ENCODE measurements at regions not wholly inside any gene's neighbourhood (a gene's known extent, or its start where the extent isn't known, plus 50 kb on each side); places are given as distances from the start of the nearest gene placed in this dataset.
A peak's percentile ranks its signal among the peaks of the same experiment; 100 is the strongest.

- Histone ChIP-seq H3K4me3 (ENCODE audit: insufficient read depth, low read depth, low read length) (no peak overlapping the region), H3K9me1 (ENCODE audit: insufficient read depth, low read length) (no peaks in the 10 kb centered on the region), H4K91ac (ENCODE audit: insufficient read depth, low read depth, low read length) (no peak overlapping the region), H4K20me1 (ENCODE audit: insufficient read depth, low read length) (no peaks in the 10 kb centered on the region), H3K27ac (ENCODE audit: insufficient read depth, low read length) (no peak overlapping the region), H2BK5ac (ENCODE audit: low read depth, low read length, poor library complexity, severe bottlenecking) (no peak overlapping the region), H3K9ac (ENCODE audit: low read depth, low read length) (no peak overlapping the region), H2AFZ (replicated peaks; ENCODE audit: low read length, poor library complexity) (no peak overlapping the region), H3K4me1 (ENCODE audit: control insufficient read depth, insufficient read depth, low read length) (no peaks in the 10 kb centered on the region), H3K79me1 (ENCODE audit: low read depth in 1 of 2, low read length in 2 of 2) (no peaks in the 10 kb centered on the region), H3K56ac (ENCODE audit: extremely low read depth, insufficient read depth, low read length) (no peak overlapping the region), H4K5ac (ENCODE audit: low read depth, low read length) (no peak overlapping the region), H3K36me3 (ENCODE audit: control insufficient read depth, insufficient read depth, low read length) (no peaks in the 10 kb centered on the region), H2BK15ac (ENCODE audit: low read depth, low read length) (no peak overlapping the region), H2BK120ac (ENCODE audit: low read depth, low read length) (no peak overlapping the region), H3K14ac (replicated peaks; ENCODE audit: low read depth, low read length) (no peak overlapping the region), H3K27me3 (ENCODE audit: control insufficient read depth, insufficient read depth, low read length) (no peaks in the 10 kb centered on the region; the same call in 1 of the 2 replicates), H2AK9ac (replicated peaks; ENCODE audit: low read depth, low read length, poor library complexity) (no peak overlapping the region), H3K9me3 (ENCODE audit: control insufficient read depth, insufficient read depth, low read length) (no peaks in the 10 kb centered on the region), H2AK5ac (ENCODE audit: low read depth, low read length) (no peak overlapping the region), H2BK20ac (ENCODE audit: low read depth, low read length) (no peak overlapping the region), H4K8ac (ENCODE audit: low read depth in 2 of 2, low read length in 2 of 2) (no peak overlapping the region), H3K23ac (ENCODE audit: low read depth, low read length) (no peak overlapping the region), H3K4me2 (ENCODE audit: low read depth, low read length) (no peak overlapping the region), H3K4ac (ENCODE audit: low read depth, low read length) (no peak overlapping the region), H3K18ac (ENCODE audit: low read depth, low read length) (no peak overlapping the region)
- intact Hi-C loops (cut with micrococcal nuclease) = no loop called here
- BruUV-seq (replicated peaks) = no TSS peak
- in situ Hi-C loops (cut with MboI; ENCODE audit: low sequenced_read_pairs) = no loop called here
- ATAC-seq (ENCODE audit: low read depth) (no peak), DNase-seq (no peak)
- ChIA-PET POLR2A (ENCODE audit: unreplicated experiment) (no interaction called here), CTCF (no interaction called here)
- dilution Hi-C loops (cut with HindIII; ENCODE audit: low sequenced_read_pairs, unreplicated experiment) = no loop called here
- peak; percentile 24; the same call in 1 of the 2 replicates for TF ChIP-seq MAFK (IDR thresholded peaks at IDR 0.05; ENCODE audit: low read depth, low read length)
- no peak for TF ChIP-seq BHLHE40 (IDR thresholded peaks at IDR 0.05; ENCODE audit: low read depth, low read length)
These were observed 250.9 kb upstream of the IPO5 start for GRCh38 chr13:97702614-97703013.
